ENCODE measurements at regions not wholly inside any gene's neighbourhood (a gene's known extent, or its start where the extent isn't known, plus 50 kb on each side); places are given as distances from the start of the nearest gene placed in this dataset.

DNA sequence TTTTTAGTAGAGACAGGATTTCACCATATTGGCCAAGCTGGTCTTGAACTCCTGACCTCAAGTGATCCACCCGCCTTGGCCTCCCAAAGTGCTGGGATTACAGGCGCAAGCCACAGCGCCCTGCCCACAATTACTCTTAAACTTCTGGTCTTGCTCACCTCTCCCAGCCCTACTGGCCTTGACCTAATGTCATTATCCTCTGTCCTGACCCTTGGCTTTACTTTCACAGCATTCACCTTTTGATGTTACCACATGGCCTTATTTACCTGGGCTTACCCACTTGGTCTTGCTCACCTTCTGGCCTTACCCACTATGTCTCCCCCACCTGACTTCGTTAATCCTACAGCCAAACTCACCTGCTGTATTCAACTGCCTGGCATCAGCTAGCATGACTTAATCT is 105.9 kb downstream of the IL12A start:
- ATAC-seq (ENCODE audit: low FRiP score in 2 of 2): no peak

DNA sequence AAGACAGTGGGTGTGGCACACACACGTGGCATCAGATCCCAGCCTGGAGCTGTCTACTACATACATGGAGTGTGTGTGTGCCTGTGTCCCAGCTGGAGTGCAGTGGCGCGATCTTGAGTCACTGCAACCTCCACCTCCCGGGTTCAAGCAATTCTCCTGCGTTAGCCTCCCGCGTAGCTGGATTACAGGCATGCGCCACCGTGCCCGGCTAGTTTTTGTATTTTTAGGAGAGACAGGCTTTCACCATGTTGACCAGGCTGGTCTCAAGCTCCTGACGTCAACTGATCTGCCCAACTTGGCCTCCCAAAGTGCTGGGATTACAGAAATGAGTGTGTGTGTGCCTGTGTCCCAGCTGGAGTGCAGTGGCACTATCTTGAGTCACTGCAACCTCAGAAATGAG is 108.8 kb downstream of the IL12A start:
- WGBS, 2 donors: 69 to 86% methylated on average over 7 to 11 of the region's 11 CpGs
- TF ChIP-seq POLR2AphosphoS5 (IDR thresholded peaks at IDR 0.05) (no peak), POLR2A (IDR thresholded peaks at IDR 0.05) (no peak), CTCF (IDR thresholded peaks at IDR 0.05) (no peak), EP300 (IDR thresholded peaks at IDR 0.05) (no peak)
- H3K9me3 ChIP-seq: no peaks in the 10 kb centered on the region
- H3K27ac ChIP-seq: no peak overlapping the region
- H3K4me3 ChIP-seq: no peak overlapping the region
- no peaks in the 10 kb centered on the region for H3K4me1 ChIP-seq
- no peak for ATAC-seq (ENCODE audit: low FRiP score in 2 of 2)
- peak in 1 of 2 donors; percentile 33 for DNase-seq
- H3K36me3 ChIP-seq: no peaks in the 10 kb centered on the region
- H3K27me3 ChIP-seq: no peaks in the 10 kb centered on the region

More for the DNA sequence above, 105.9 kb downstream of the IL12A start:
- H3K36me3 ChIP-seq: no peaks in the 10 kb centered on the region
- WGBS, 2 donors: 91 to 97% methylated on average over 4 of the region's 4 CpGs
- no peak overlapping the region for H3K27ac ChIP-seq
- TF ChIP-seq POLR2AphosphoS5 (IDR thresholded peaks at IDR 0.05): no peak
- no peak for TF ChIP-seq CTCF (IDR thresholded peaks at IDR 0.05)
- TF ChIP-seq POLR2A (IDR thresholded peaks at IDR 0.05): no peak
- no peak for TF ChIP-seq EP300 (IDR thresholded peaks at IDR 0.05)
- no peaks in the 10 kb centered on the region for H3K27me3 ChIP-seq
- H3K4me3 ChIP-seq: no peak overlapping the region
- H3K9me3 ChIP-seq: no peaks in the 10 kb centered on the region
- no peaks in the 10 kb centered on the region for H3K4me1 ChIP-seq
- no peak for DNase-seq

DNA sequence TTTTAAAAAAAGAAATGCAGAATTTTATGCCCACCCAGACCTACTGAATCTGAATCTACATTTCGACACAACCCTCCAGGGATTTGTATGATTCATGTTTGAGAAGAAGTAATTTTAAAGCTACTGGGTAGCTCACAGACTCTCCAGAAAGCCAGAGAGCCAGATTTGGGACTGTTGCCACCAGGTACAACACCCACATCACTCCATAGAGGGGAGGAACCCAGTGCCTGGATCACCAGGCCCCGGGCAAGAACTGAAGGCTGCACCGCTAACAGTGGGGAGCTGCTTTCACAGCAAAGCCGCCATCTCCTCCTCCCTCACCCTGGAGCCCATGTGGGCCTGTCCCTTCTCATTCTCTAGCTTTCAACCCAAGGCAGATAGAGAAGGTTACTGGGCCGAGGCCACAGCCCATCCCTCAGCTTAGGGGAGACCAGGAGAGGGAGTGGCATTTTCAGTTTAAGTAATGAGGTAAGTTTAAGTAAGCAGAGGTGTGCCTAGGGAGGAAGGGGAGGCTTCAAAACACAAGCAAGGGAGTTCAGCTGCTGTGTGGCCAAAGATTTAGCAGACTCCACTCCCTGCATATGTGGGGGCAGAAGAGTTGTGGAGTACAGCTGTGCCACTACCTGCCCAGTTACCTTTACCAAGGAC is 109.8 kb downstream of the IL12A start:
- peak in 1 of 2 donors; percentile 69 for DNase-seq
- peak in 1 of 2 donors; percentile 73 for ATAC-seq (ENCODE audit: low FRiP score in 2 of 2)
- WGBS, 2 donors: 68 to 71% methylated on average over 5 of the region's 5 CpGs

GRCh38 chr3:160098926-160099626 is 110.4 kb downstream of the IL12A start:
- H3K27me3 ChIP-seq: no peaks in the 10 kb centered on the region
- whole genome bisulfite sequencing, 2 donors: 43 to 53% methylated on average over 3 of the region's 3 CpGs
- no peak overlapping the region for H3K4me3 ChIP-seq
- no peaks in the 10 kb centered on the region for H3K36me3 ChIP-seq
- no peak overlapping the region for H3K27ac ChIP-seq
- no peaks in the 10 kb centered on the region for H3K4me1 ChIP-seq
- ATAC-seq (ENCODE audit: low FRiP score in 2 of 2): no peak
- DNase-seq: no peak
- TF ChIP-seq POLR2A (IDR thresholded peaks at IDR 0.05) (no peak), EP300 (IDR thresholded peaks at IDR 0.05) (no peak), CTCF (IDR thresholded peaks at IDR 0.05) (no peak), POLR2AphosphoS5 (IDR thresholded peaks at IDR 0.05) (no peak)
- H3K9me3 ChIP-seq: no peaks in the 10 kb centered on the region

More for the DNA sequence above, 109.8 kb downstream of the IL12A start:
- Histone ChIP-seq H3K4me3 (no peak overlapping the region), H3K27ac (no peak overlapping the region), H3K36me3 (no peaks in the 10 kb centered on the region), H3K9me3 (no peaks in the 10 kb centered on the region), H3K4me1 (no peaks in the 10 kb centered on the region), H3K27me3 (no peaks in the 10 kb centered on the region)
- no peak for TF ChIP-seq POLR2AphosphoS5 (IDR thresholded peaks at IDR 0.05)
- TF ChIP-seq EP300 (IDR thresholded peaks at IDR 0.05): no peak
- TF ChIP-seq POLR2A (IDR thresholded peaks at IDR 0.05): no peak
- TF ChIP-seq CTCF (IDR thresholded peaks at IDR 0.05): no peak
